Naive thymus-derived CD8-positive, alpha-beta T cell (primary cell): ENCODE measurements at regions not wholly inside any gene's neighbourhood (a gene's known extent, or its start where the extent isn't known, plus 50 kb on each side); places are given as distances from the start of the nearest gene placed in this dataset.

ENCODE experiments used
- ATAC-seq, 2 donors: fragments of 150-1000 bp; cut with Tn5 transposase in 1 of 2; sonication (Bioruptor Pico), chemical (Tn5 transposase) in 1 of 2; 1 replicate in 1 of 2; 2 replicates in 1 of 2; pipeline ENCODE4 v1.10.0; 2021; ENCODE audit warnings: mild to moderate bottlenecking in 2 of 2, moderate library complexity in 2 of 2
- POLR2A ChIA-PET: fragments of 350-600 bp; sonication (Branson Sonifier 250); formaldehyde crosslinking; loops from one replicate; lab custom pipeline; 2021; ENCODE audit warnings: antibody characterized with exemption; lab: Charles Lee
- DNase-seq, 10 donors: peaks; one replicate each; pipeline versions ENCODE4 v3.0.0 to v3.0.0-alpha.2; 2020 to 2022
- H3K27ac Mint-ChIP-seq, 10 donors: one replicate each; pipeline ENCODE4 v1.8.0; 2020 to 2022; ENCODE audit warnings: mild to moderate bottlenecking in 10 of 10, mixed read lengths in 10 of 10, moderate library complexity in 4 of 10, inconsistent platforms in 1 of 10
- H3K27me3 Mint-ChIP-seq, 5 donors: one replicate each; pipeline ENCODE4 v1.8.0; 2021 to 2022; ENCODE audit warnings: mixed read lengths in 5 of 5
- H3K36me3 Mint-ChIP-seq, 3 donors: one replicate each; pipeline ENCODE4 v1.8.0; 2020 to 2022; ENCODE audit warnings: mixed read lengths in 3 of 3, mild to moderate bottlenecking in 2 of 3, inconsistent platforms in 1 of 3
- H3K4me1 Mint-ChIP-seq, 4 donors: one replicate each; pipeline ENCODE4 v1.8.0; 2021 to 2022; ENCODE audit warnings: mixed read lengths in 4 of 4
- H3K4me3 Mint-ChIP-seq, 10 donors: one replicate each; pipeline ENCODE4 v1.8.0; 2020 to 2022; ENCODE audit warnings: mild to moderate bottlenecking in 10 of 10, mixed read lengths in 10 of 10, moderate library complexity in 6 of 10, inconsistent platforms in 1 of 10
- H3K9me3 Mint-ChIP-seq, 9 donors: one replicate each; pipeline ENCODE4 v1.8.0; 2020 to 2022; ENCODE audit warnings: mixed read lengths in 9 of 9, mild to moderate bottlenecking in 3 of 9, inconsistent platforms in 1 of 9, moderate library complexity in 1 of 9

- Mint-ChIP-seq H3K9me3 (peaks cover 0 to 11% (median 0%) of the 10 kb centered on the region in 9 donors), H3K27me3 (no peaks in the 10 kb centered on the region), H3K4me3 (peak overlapping the region in 7 of 10 donors; percentile 8 to 58 (median 30)), H3K27ac (peak overlapping the region in 5 of 10 donors; percentile 10 to 66 (median 42)), H3K36me3 (no peaks in the 10 kb centered on the region), H3K4me1 (peaks cover 12 to 46% (median 20%) of the 10 kb centered on the region in 4 donors)
- DNase-seq, result peak in 2 of 10 donors; percentile 3 to 11
- ATAC-seq, result peak in 1 of 2 donors; percentile 30
- POLR2A ChIA-PET, result interaction anchor here (1.2 to 1.3 kb wide), 2 partner anchors 12 to 239 kb away, joined by 3 to 6 read pairs; partner anchors contain the start of gene SNX18
Observed at GRCh38 chr5:54756301-54756700, 229.1 kb downstream of the ESM1 start.

GRCh38 chr5:54754878-54755277 is 230.5 kb downstream of the ESM1 start:
- H3K36me3 Mint-ChIP-seq, result no peaks in the 10 kb centered on the region
- peaks cover 12 to 49% (median 20%) of the 10 kb centered on the region in 4 donors for H3K4me1 Mint-ChIP-seq
- DNase-seq (no peak), ATAC-seq (no peak)
- POLR2A ChIA-PET, result no interaction called here
- peak overlapping the region in 2 of 10 donors; percentile 6 to 42 for H3K27ac Mint-ChIP-seq
- H3K4me3 Mint-ChIP-seq, result no peak overlapping the region
- H3K27me3 Mint-ChIP-seq, result no peaks in the 10 kb centered on the region
- peaks cover 0 to 11% (median 0%) of the 10 kb centered on the region in 9 donors for H3K9me3 Mint-ChIP-seq

- no peaks in the 10 kb centered on the region for H3K27me3 Mint-ChIP-seq
- POLR2A ChIA-PET, result no interaction called here
- H3K36me3 Mint-ChIP-seq, result no peaks in the 10 kb centered on the region
- DNase-seq (no peak), ATAC-seq (no peak)
- no peak overlapping the region for H3K4me3 Mint-ChIP-seq
- peaks cover 12 to 49% (median 20%) of the 10 kb centered on the region in 4 donors for H3K4me1 Mint-ChIP-seq
- H3K9me3 Mint-ChIP-seq, result peaks cover 0 to 11% (median 0%) of the 10 kb centered on the region in 9 donors
- peak overlapping the region in 1 of 10 donors; percentile 42 for H3K27ac Mint-ChIP-seq
Observed at GRCh38 chr5:54754420-54754819, 231.0 kb downstream of the ESM1 start.

GRCh38 chr5:54753753-54754152 is 231.6 kb downstream of the ESM1 start:
- H3K9me3 Mint-ChIP-seq, result peaks cover 0 to 11% (median 0%) of the 10 kb centered on the region in 9 donors
- DNase-seq (no peak), ATAC-seq (no peak)
- H3K36me3 Mint-ChIP-seq, result no peaks in the 10 kb centered on the region
- no peak overlapping the region for H3K4me3 Mint-ChIP-seq
- no peaks in the 10 kb centered on the region for H3K27me3 Mint-ChIP-seq
- POLR2A ChIA-PET, result no interaction called here
- H3K27ac Mint-ChIP-seq, result no peak overlapping the region
- peaks cover 12 to 49% (median 20%) of the 10 kb centered on the region in 4 donors for H3K4me1 Mint-ChIP-seq

GRCh38 chr5:54753034-54753433 is 232.4 kb downstream of the ESM1 start:
- H3K36me3 Mint-ChIP-seq, result no peaks in the 10 kb centered on the region
- H3K9me3 Mint-ChIP-seq, result peaks cover 0 to 11% (median 0%) of the 10 kb centered on the region in 9 donors
- no peaks in the 10 kb centered on the region for H3K27me3 Mint-ChIP-seq

GRCh38 chr5:54748527-54748926 is 231.0 kb downstream of the SNX18 start:
- ATAC-seq, result no peak
- POLR2A ChIA-PET, result interaction anchor here (1.4 kb wide), 1 partner anchor 12 kb away, joined by 3 read pairs; no protein-coding TSS in a partner anchor
- H3K27ac Mint-ChIP-seq, result no peak overlapping the region
- DNase-seq, result no peak
- H3K9me3 Mint-ChIP-seq, result no peaks in the 10 kb centered on the region
- H3K36me3 Mint-ChIP-seq, result no peaks in the 10 kb centered on the region
- H3K27me3 Mint-ChIP-seq, result no peaks in the 10 kb centered on the region
- peaks cover 6 to 33% (median 14%) of the 10 kb centered on the region in 4 donors for H3K4me1 Mint-ChIP-seq
- H3K4me3 Mint-ChIP-seq, result no peak overlapping the region

More at GRCh38 chr5:54753034-54753433, 232.4 kb downstream of the ESM1 start:
- ATAC-seq, result peak in 1 of 2 donors; percentile 47
- POLR2A ChIA-PET, result no interaction called here
- Mint-ChIP-seq H3K4me3 (peak overlapping the region in 5 of 10 donors; percentile 31 to 72 (median 44)), H3K4me1 (peaks cover 12 to 49% (median 20%) of the 10 kb centered on the region in 4 donors), H3K27ac (peak overlapping the region in 2 of 10 donors; percentile 23 to 71)
- DNase-seq, result no peak

- H3K27ac Mint-ChIP-seq, result no peak overlapping the region
- ATAC-seq, result no peak
- H3K36me3 Mint-ChIP-seq, result no peaks in the 10 kb centered on the region
- peaks cover 6 to 30% (median 15%) of the 10 kb centered on the region in 4 donors for H3K4me1 Mint-ChIP-seq
- no peak for DNase-seq
- no peaks in the 10 kb centered on the region for H3K9me3 Mint-ChIP-seq
- POLR2A ChIA-PET, result no interaction called here
- no peak overlapping the region for H3K4me3 Mint-ChIP-seq
- H3K27me3 Mint-ChIP-seq, result no peaks in the 10 kb centered on the region
Observed at GRCh38 chr5:54746777-54747398, 229.3 kb downstream of the SNX18 start.

GRCh38 chr5:54746346-54746745 is 228.8 kb downstream of the SNX18 start:
- Mint-ChIP-seq H3K4me3 (no peak overlapping the region), H3K4me1 (peaks cover 6 to 27% (median 15%) of the 10 kb centered on the region in 4 donors), H3K9me3 (no peaks in the 10 kb centered on the region), H3K27ac (no peak overlapping the region), H3K27me3 (no peaks in the 10 kb centered on the region), H3K36me3 (no peaks in the 10 kb centered on the region)
- POLR2A ChIA-PET, result no interaction called here
- DNase-seq, result no peak
- ATAC-seq, result no peak

GRCh38 chr5:54745599-54745998 is 228.0 kb downstream of the SNX18 start:
- Mint-ChIP-seq H3K27me3 (no peaks in the 10 kb centered on the region), H3K27ac (peak overlapping the region in 2 of 10 donors; percentile 16 to 46), H3K9me3 (no peaks in the 10 kb centered on the region), H3K36me3 (no peaks in the 10 kb centered on the region), H3K4me3 (no peak overlapping the region), H3K4me1 (peaks cover 6 to 26% (median 15%) of the 10 kb centered on the region in 4 donors)
- DNase-seq, result no peak
- ATAC-seq, result no peak
- POLR2A ChIA-PET, result no interaction called here

- H3K9me3 Mint-ChIP-seq, result no peaks in the 10 kb centered on the region
- POLR2A ChIA-PET, result interaction anchor here (0.8 to 2.2 kb wide), 7 partner anchors 12 to 225 kb away, joined by 3 to 8 read pairs (median 4); no protein-coding TSS in a partner anchor
- peaks cover 0 to 7% (median 0%) of the 10 kb centered on the region in 5 donors for H3K27me3 Mint-ChIP-seq
- ATAC-seq (peak; percentile 82 to 85), DNase-seq (peak in 6 of 10 donors; percentile 8 to 65 (median 42))
- H3K4me3 Mint-ChIP-seq, result peak overlapping the region in 7 of 10 donors; percentile 4 to 59 (median 23)
- no peaks in the 10 kb centered on the region for H3K36me3 Mint-ChIP-seq
- peak overlapping the region in 7 of 10 donors; percentile 23 to 88 (median 73) for H3K27ac Mint-ChIP-seq
- H3K4me1 Mint-ChIP-seq, result peaks cover 6 to 26% (median 15%) of the 10 kb centered on the region in 4 donors
Observed at GRCh38 chr5:54743997-54744788, 226.6 kb downstream of the SNX18 start.

- H3K9me3 Mint-ChIP-seq, result no peaks in the 10 kb centered on the region
Observed at GRCh38 chr5:54743581-54743980, 226.0 kb downstream of the SNX18 start.

GRCh38 chr5:54742417-54742891 is 224.9 kb downstream of the SNX18 start:
- H3K9me3 Mint-ChIP-seq, result no peaks in the 10 kb centered on the region
- H3K4me3 Mint-ChIP-seq, result no peak overlapping the region
- peaks cover 11 to 26% (median 21%) of the 10 kb centered on the region in 4 donors for H3K4me1 Mint-ChIP-seq
- no peak for ATAC-seq
- POLR2A ChIA-PET, result no interaction called here
- no peak overlapping the region for H3K27ac Mint-ChIP-seq
- DNase-seq, result no peak
- H3K27me3 Mint-ChIP-seq, result peaks cover 0 to 12% (median 6%) of the 10 kb centered on the region in 5 donors
- H3K36me3 Mint-ChIP-seq, result no peaks in the 10 kb centered on the region

More at GRCh38 chr5:54743581-54743980, 226.0 kb downstream of the SNX18 start:
- Mint-ChIP-seq H3K27me3 (peaks cover 0 to 9% (median 4%) of the 10 kb centered on the region in 5 donors), H3K4me3 (no peak overlapping the region), H3K4me1 (peaks cover 8 to 26% (median 17%) of the 10 kb centered on the region in 4 donors), H3K36me3 (no peaks in the 10 kb centered on the region), H3K27ac (peak overlapping the region in 4 of 10 donors; percentile 20 to 79 (median 44))
- ATAC-seq, result no peak
- no peak for DNase-seq
- POLR2A ChIA-PET, result interaction anchor here (0.8 to 2.2 kb wide), 4 partner anchors 13 to 225 kb away, joined by 3 to 8 read pairs (median 5); no protein-coding TSS in a partner anchor
